A549 (cell line): ENCODE measurements at regions not wholly inside any gene's neighbourhood (a gene's known extent, or its start where the extent isn't known, plus 50 kb on each side); places are given as distances from the start of the nearest gene placed in this dataset.

Experiments
- ATAC-seq, 2 experiments: fragments of 200-7000 bp in 1 of 2; fragments of >200 bp in 1 of 2; cut with Nextera tagmentation in 1 of 2; cut with Tn5 transposase in 1 of 2; 3 replicates each; pipeline versions ENCODE4 v1.8.0 to v1.9.1; 2018 to 2020; ENCODE audit warnings: mild to moderate bottlenecking in 1 of 2, moderate library complexity in 1 of 2
- CTCF ChIA-PET: fragments of 300-600 bp; sonication (Branson Sonifier 250); formaldehyde crosslinking; extraction: SDS; loops from one replicate; lab custom pipeline; 2021; ENCODE audit warnings: antibody characterized with exemption, inconsistent platforms; lab: Yijun Ruan, JAX
- POLR2A ChIA-PET: fragments of 350-600 bp; formaldehyde crosslinking; extraction: SDS; loops from one replicate; lab custom pipeline; 2021; ENCODE audit warnings: antibody characterized with exemption, inconsistent platforms; lab: Yijun Ruan, JAX
- DNase-seq, 2 experiments: peaks; one replicate each; pipeline versions ENCODE4 v3.0.0 to v3.0.0-alpha.2; 2011 to 2016; ENCODE audit warnings: low read depth in 1 of 2, low spot score in 1 of 2
- FAIRE-seq: peaks from 2 replicates; lab custom pipeline; 2011; peaks lifted over from hg19 to GRCh38; lab: Jason Lieb, UNC
- H3K27ac ChIP-seq, 2 experiments: fragments of >200 bp; sonication (Bioruptor Twin); formaldehyde crosslinking; 3 replicates each; pipeline ENCODE4 v1.5.1; 2016 to 2017
- H3K4me1 ChIP-seq: fragments of >200 bp; sonication (Bioruptor Twin); formaldehyde crosslinking; 3 replicates; pipeline ENCODE4 v1.6.1; 2016
- H3K4me2 ChIP-seq: fragments of >200 bp; sonication (Bioruptor Twin); formaldehyde crosslinking; 3 replicates; pipeline ENCODE4 v1.6.1; 2016
- H3K4me3 ChIP-seq: fragments of >200 bp; sonication (Bioruptor Twin); formaldehyde crosslinking; 3 replicates; pipeline ENCODE4 v1.5.1; 2016
- H3K9me3 ChIP-seq: fragments of >200 bp; sonication (Bioruptor Twin); formaldehyde crosslinking; 3 replicates; pipeline ENCODE4 v1.6.1; 2016
- ATOH8 ChIP-seq: fragments of 250-450 bp; sonication (Bioruptor Pico); IDR thresholded peaks from 2 replicates; pipeline ENCODE4 v1.5.0; 2020; ENCODE audit warnings: low read depth, mild to moderate bottlenecking, moderate library complexity
- CHD2 ChIP-seq: fragments of 150-350 bp; IDR thresholded peaks from 2 replicates; pipeline ENCODE4 v1.6.1; 2014; ENCODE audit warnings: low read length; ENCODE audit not compliant: partially characterized antibody
- EHMT2 ChIP-seq: fragments of 200-600 bp; sonication (generic); IDR thresholded peaks from 2 replicates; pipeline ENCODE4 v1.6.1; 2016; ENCODE audit warnings: antibody characterized with exemption, low read depth, mild to moderate bottlenecking, moderate library complexity
- FOSB ChIP-seq: fragments of 250-450 bp; sonication (Bioruptor Pico); IDR thresholded peaks from 2 replicates; pipeline ENCODE4 v1.5.0; 2020; ENCODE audit warnings: mild to moderate bottlenecking, moderate library complexity
- FOSL2 ChIP-seq, 2 experiments: fragments of 450-650 bp in 1 of 2; fragments of >200 bp in 1 of 2; sonication (Bioruptor Twin) in 1 of 2; formaldehyde crosslinking; IDR thresholded peaks; 2 replicates each; pipeline versions ENCODE4 v1.5.0 to v1.6.1; 2016 to 2020; ENCODE audit warnings: mild to moderate bottlenecking in 1 of 2, moderate library complexity in 1 of 2
- FOXS1 ChIP-seq: fragments of 250-450 bp; sonication (Bioruptor Pico); IDR thresholded peaks from 2 replicates; pipeline ENCODE4 v1.5.0; 2020; ENCODE audit warnings: mild to moderate bottlenecking, moderate library complexity
- HMGXB4 ChIP-seq: fragments of 250-450 bp; sonication (Bioruptor Pico); IDR thresholded peaks from 2 replicates; pipeline ENCODE4 v1.5.0; 2021; ENCODE audit warnings: mild to moderate bottlenecking, moderate library complexity, borderline replicate concordance
- HOXA7 ChIP-seq: fragments of 250-450 bp; sonication (Bioruptor Pico); IDR thresholded peaks from 2 replicates; pipeline ENCODE4 v1.5.0; 2020; ENCODE audit warnings: mild to moderate bottlenecking, moderate library complexity
- JUNB ChIP-seq: fragments of >200 bp; sonication (Bioruptor Twin); formaldehyde crosslinking; IDR thresholded peaks from 2 replicates; pipeline ENCODE4 v1.6.1; 2016
- MAX ChIP-seq: IDR thresholded peaks from 2 replicates; pipeline ENCODE4 v1.6.1; 2012
- RAD21 ChIP-seq, 2 experiments: fragments of >200 bp in 1 of 2; sonication (Bioruptor Twin) in 1 of 2; formaldehyde crosslinking in 1 of 2; IDR thresholded peaks in 1 of 2; conservative IDR thresholded peaks in 1 of 2; 2 replicates in 1 of 2; 3 replicates in 1 of 2; pipeline ENCODE4 v1.6.1; 2012 to 2018; ENCODE audit warnings: inconsistent platforms in 1 of 2
- REST ChIP-seq: fragments of 200-600 bp; sonication (generic); IDR thresholded peaks from 2 replicates; pipeline ENCODE4 v1.6.1; 2016; ENCODE audit warnings: antibody characterized with exemption, mild to moderate bottlenecking, moderate library complexity
- RNF2 ChIP-seq: fragments of 200-600 bp; sonication (generic); IDR thresholded peaks from 2 replicates; pipeline ENCODE4 v1.6.1; 2016; ENCODE audit warnings: low read depth, mild to moderate bottlenecking, antibody characterized with exemption, moderate library complexity, borderline replicate concordance
- SMC3 ChIP-seq: fragments of >200 bp; sonication (Bioruptor Twin); formaldehyde crosslinking; IDR thresholded peaks from 3 replicates; pipeline ENCODE4 v1.6.1; 2018; ENCODE audit warnings: inconsistent platforms
- SREBF2 ChIP-seq: fragments of 450-650 bp; IDR thresholded peaks from 2 replicates; pipeline ENCODE4 v1.6.1; 2014; ENCODE audit warnings: mild to moderate bottlenecking, moderate library complexity
- ZFP36 ChIP-seq: fragments of 450-650 bp; IDR thresholded peaks from 2 replicates; pipeline ENCODE4 v1.6.1; 2014; ENCODE audit warnings: borderline replicate concordance; ENCODE audit not compliant: partially characterized antibody
- ZNF302 ChIP-seq: fragments of 250-450 bp; sonication (Bioruptor Pico); IDR thresholded peaks from 2 replicates; pipeline ENCODE4 v1.9.0; 2021; ENCODE audit warnings: inconsistent platforms, mild to moderate bottlenecking, moderate library complexity
- WGBS: methylation state at CpG from one replicate; pipeline ENCODE4 v1.1.6; 2017; ENCODE audit errors: missing lambda C conversion rate; 5-methylcytosine and 5-hydroxymethylcytosine counted together

- TF ChIP-seq SREBF2 (no peak), ZNF302 (CRISPR knock-in tag) (no peak)
Observed at GRCh38 chr5:97601651-97602050, 418.6 kb upstream of the RIOK2 start (continued).

- POLR2A ChIA-PET: no interaction called here
- Histone ChIP-seq H3K27ac (no peak overlapping the region), H3K9me3 (no peaks in the 10 kb centered on the region), H3K4me3 (no peak overlapping the region), H3K4me1 (no peaks in the 10 kb centered on the region), H3K4me2 (no peak overlapping the region)
- ATAC-seq: no peak
- no peak for FAIRE-seq
- CTCF ChIA-PET: no interaction called here
- no peak for DNase-seq
- TF ChIP-seq FOXS1 (CRISPR knock-in tag) (no peak), MAX (no peak), SMC3 (no peak)
Observed at GRCh38 chr5:97606531-97606930, 423.5 kb upstream of the RIOK2 start.

- H3K9me3 ChIP-seq: no peaks in the 10 kb centered on the region
- no peak for FAIRE-seq
Observed at GRCh38 chr5:97608501-97608900, 425.5 kb upstream of the RIOK2 start.

GRCh38 chr5:97618721-97619120 is 435.7 kb upstream of the RIOK2 start:
- POLR2A ChIA-PET: no interaction called here
- no peak overlapping the region for H3K4me2 ChIP-seq
- no peak overlapping the region for H3K4me3 ChIP-seq
- WGBS: 3% methylated on average over 1 of the region's 1 CpG
- no peak overlapping the region for H3K27ac ChIP-seq
- FAIRE-seq (no peak), ATAC-seq (no peak), DNase-seq (no peak)
- TF ChIP-seq HMGXB4: no peak
- no peak for TF ChIP-seq RAD21 (conservative IDR thresholded peaks at IDR 0.05 in 1 of 2, IDR thresholded peaks at IDR 0.05 in 1 of 2)
- CTCF ChIA-PET: no interaction called here
- H3K4me1 ChIP-seq: no peaks in the 10 kb centered on the region
- H3K9me3 ChIP-seq: peaks cover 4% of the 10 kb centered on the region; the same call in 1 of the 3 replicates

More at GRCh38 chr5:97608501-97608900, 425.5 kb upstream of the RIOK2 start:
- H3K4me1 ChIP-seq: no peaks in the 10 kb centered on the region
- no peak overlapping the region for H3K4me2 ChIP-seq
- TF ChIP-seq RNF2 (no peak), ZFP36 (no peak)
- CTCF ChIA-PET: interaction anchor here (1.1 kb wide), 1 partner anchor 9 kb away, joined by 4 read pairs; no protein-coding TSS in a partner anchor
- no peak overlapping the region for H3K4me3 ChIP-seq
- no peak for DNase-seq
- WGBS: 5% methylated on average over 4 of the region's 4 CpGs
- POLR2A ChIA-PET: no interaction called here
- no peak overlapping the region for H3K27ac ChIP-seq
- no peak for ATAC-seq

GRCh38 chr5:97623441-97623840 is 440.4 kb upstream of the RIOK2 start:
- peaks cover 4% of the 10 kb centered on the region; the same call in 1 of the 3 replicates for H3K9me3 ChIP-seq
- ChIA-PET POLR2A (no interaction called here), CTCF (no interaction called here)
- no peak overlapping the region for H3K4me3 ChIP-seq
- TF ChIP-seq ATOH8 (CRISPR knock-in tag) (no peak), JUNB (no peak)
- ATAC-seq (no peak), FAIRE-seq (no peak), DNase-seq (no peak)
- no peak overlapping the region for H3K4me2 ChIP-seq
- WGBS: 11% methylated on average over 3 of the region's 3 CpGs
- no peak overlapping the region for H3K27ac ChIP-seq
- no peaks in the 10 kb centered on the region for H3K4me1 ChIP-seq

- CTCF ChIA-PET: interaction anchor here (1.2 kb wide), 1 partner anchor 21 kb away, joined by 3 read pairs; no protein-coding TSS in a partner anchor
- no peak for TF ChIP-seq JUNB
- no peak for TF ChIP-seq FOSB (CRISPR knock-in tag)
- no peak for TF ChIP-seq HOXA7 (CRISPR knock-in tag)
- TF ChIP-seq FOSL2 (IDR thresholded peaks at IDR 0.05): no peak
- TF ChIP-seq FOSL2 (CRISPR knock-in tag; IDR thresholded peaks at IDR 0.05): no peak
- TF ChIP-seq CHD2: no peak
- no peak for TF ChIP-seq EHMT2
- no peak for TF ChIP-seq REST
- no peak for TF ChIP-seq ATOH8 (CRISPR knock-in tag)
- Histone ChIP-seq H3K27ac (no peak overlapping the region), H3K9me3 (peaks cover 6% of the 10 kb centered on the region; the same call in 2 of the 3 replicates), H3K4me2 (no peak overlapping the region), H3K4me3 (no peak overlapping the region), H3K4me1 (no peaks in the 10 kb centered on the region)
- POLR2A ChIA-PET: no interaction called here
- no peak for FAIRE-seq
- no peak for DNase-seq
- no peak for ATAC-seq
Observed at GRCh38 chr5:97624886-97625285, 441.8 kb upstream of the RIOK2 start.
